H1 (cell line): ENCODE measurements at regions not wholly inside any gene's neighbourhood (a gene's known extent, or its start where the extent isn't known, plus 50 kb on each side); places are given as distances from the start of the nearest gene placed in this dataset.

ENCODE experiments used
- CTCF ChIA-PET: fragments of 300-600 bp; sonication (Branson Sonifier 250); formaldehyde crosslinking; loops from one replicate; lab custom pipeline; 2021; ENCODE audit not compliant: partially characterized antibody; lab: Charles Lee
- POLR2A ChIA-PET: fragments of 300-600 bp; sonication (Branson Sonifier 250); formaldehyde crosslinking; loops from one replicate; lab custom pipeline; 2021; ENCODE audit warnings: inconsistent platforms; ENCODE audit not compliant: partially characterized antibody; lab: Charles Lee
- DNase-seq, 2 experiments: peaks; one replicate each; pipeline versions ENCODE4 v3.0.0 to v3.0.0-alpha.2; 2010 to 2022; ENCODE audit warnings: low spot score in 2 of 2, low read depth in 1 of 2, mixed read lengths in 1 of 2
- FAIRE-seq: peaks from 2 replicates; lab custom pipeline; 2011; peaks lifted over from hg19 to GRCh38; lab: Jason Lieb, UNC
- H2AFZ ChIP-seq: 2 replicates; pipeline ENCODE4 v1.8.1; 2012; ENCODE audit warnings: low read length, inconsistent platforms
- H2AK5ac ChIP-seq: 2 replicates; pipeline ENCODE4 v1.6.1; 2013; ENCODE audit warnings: low read depth, low read length
- H2BK120ac ChIP-seq: replicated peaks from 2 replicates; pipeline ENCODE3; 2013; ENCODE audit warnings: low read depth, low read length, inconsistent platforms
- H2BK12ac ChIP-seq: 2 replicates; pipeline ENCODE4 v1.6.1; 2013; ENCODE audit warnings: low read depth, low read length
- H2BK15ac ChIP-seq: 2 replicates; pipeline ENCODE4 v1.6.1; 2013; ENCODE audit warnings: low read length
- H2BK20ac ChIP-seq: 2 replicates; pipeline ENCODE4 v1.6.1; 2013; ENCODE audit warnings: low read length
- H2BK5ac ChIP-seq: 2 replicates; pipeline ENCODE4 v1.6.1; 2013; ENCODE audit warnings: low read depth, low read length
- H3K14ac ChIP-seq: 2 replicates; pipeline ENCODE4 v1.6.1; 2013; ENCODE audit warnings: inconsistent platforms; ENCODE audit not compliant: insufficient read length
- H3K18ac ChIP-seq: 2 replicates; pipeline ENCODE4 v1.6.1; 2013; ENCODE audit warnings: low read length; ENCODE audit errors: extremely low read depth
- H3K23ac ChIP-seq: 2 replicates; pipeline ENCODE4 v1.6.1; 2013; ENCODE audit warnings: inconsistent platforms; ENCODE audit not compliant: insufficient read length
- H3K23me2 ChIP-seq: 2 replicates; pipeline ENCODE4 v1.6.1; 2013; ENCODE audit warnings: low read depth, low read length
- H3K27ac ChIP-seq: 2 replicates; pipeline ENCODE4 v1.6.1; 2011; ENCODE audit warnings: low read depth, low read length, inconsistent platforms
- H3K27me3 ChIP-seq, 4 experiments: replicated peaks in 1 of 4; 1 replicate in 1 of 4; 2 replicates in 3 of 4; pipeline versions ENCODE4 v1.6.1 to v1.8.1; 2011 to 2013; ENCODE audit warnings: low read length in 3 of 4, mild to moderate bottlenecking in 3 of 4, inconsistent platforms in 2 of 4, mixed read lengths in 2 of 4, moderate library complexity in 1 of 4; ENCODE audit not compliant: control insufficient read depth in 3 of 4, insufficient read depth in 3 of 4; ENCODE audit errors: extremely low read depth in 1 of 4
- H3K36me3 ChIP-seq, 4 experiments: 2 replicates each; pipeline versions ENCODE4 v1.6.1 to v1.8.1; 2011 to 2013; ENCODE audit warnings: mild to moderate bottlenecking in 4 of 4, low read length in 3 of 4, moderate library complexity in 2 of 4, control low read depth in 1 of 4, inconsistent platforms in 1 of 4; ENCODE audit not compliant: insufficient read depth in 4 of 4, control insufficient read depth in 2 of 4
- H3K4ac ChIP-seq: replicated peaks from 2 replicates; pipeline ENCODE3; 2013; ENCODE audit warnings: low read length, low read depth, mixed read lengths, inconsistent platforms; ENCODE audit not compliant: insufficient read length
- H3K4me1 ChIP-seq, 4 experiments: replicated peaks in 1 of 4; 1 replicate in 1 of 4; 2 replicates in 3 of 4; pipeline versions ENCODE4 v1.6.1 to v1.8.1; 2011 to 2013; ENCODE audit warnings: low read length in 3 of 4, inconsistent platforms in 2 of 4, mixed read lengths in 1 of 4; ENCODE audit not compliant: insufficient read depth in 4 of 4, control insufficient read depth in 3 of 4
- H3K4me2 ChIP-seq, 2 experiments: 2 replicates each; pipeline versions ENCODE4 v1.6.1 to v1.8.1; 2011 to 2013; ENCODE audit warnings: low read depth in 2 of 2, low read length in 2 of 2, control low read depth in 1 of 2, inconsistent platforms in 1 of 2, mild to moderate bottlenecking in 1 of 2; ENCODE audit not compliant: insufficient read depth in 1 of 2
- H3K4me3 ChIP-seq, 4 experiments: fragments of 200-600, 300-600 bp in 1 of 4; sonication (generic), shearing (Covaris generic), sonication (Bioruptor Twin) in 1 of 4; 2 replicates each; pipeline versions ENCODE4 v1.5.1 to v1.8.1; 2011 to 2016; ENCODE audit warnings: low read length in 4 of 4, low read depth in 3 of 4, control low read depth in 2 of 4, inconsistent platforms in 2 of 4, mild to moderate bottlenecking in 2 of 4, mixed read lengths in 1 of 4, moderate library complexity in 1 of 4; ENCODE audit not compliant: insufficient read depth in 2 of 4; ENCODE audit errors: extremely low read depth in 1 of 4
- H3K56ac ChIP-seq: replicated peaks from 2 replicates; pipeline ENCODE3; 2013; ENCODE audit warnings: low read depth, mild to moderate bottlenecking, mixed read lengths, low read length, inconsistent platforms; ENCODE audit not compliant: insufficient read length
- H3K79me1 ChIP-seq: 2 replicates; pipeline ENCODE4 v1.6.1; 2013; ENCODE audit warnings: low read depth, low read length, control low read depth
- H3K79me2 ChIP-seq, 2 experiments: 2 replicates each; pipeline versions ENCODE4 v1.6.1 to v1.8.1; 2012 to 2013; ENCODE audit warnings: low read length in 2 of 2, mild to moderate bottlenecking in 2 of 2, inconsistent platforms in 1 of 2; ENCODE audit not compliant: insufficient read depth in 2 of 2, control insufficient read depth in 1 of 2
- H3K9ac ChIP-seq, 4 experiments: replicated peaks in 1 of 4; 1 replicate in 1 of 4; 2 replicates in 3 of 4; pipeline versions ENCODE4 v1.6.1 to v1.8.1; 2011 to 2013; ENCODE audit warnings: low read depth in 3 of 4, low read length in 3 of 4, control low read depth in 2 of 4, mild to moderate bottlenecking in 2 of 4, moderate library complexity in 2 of 4, inconsistent platforms in 1 of 4; ENCODE audit errors: extremely low read depth in 1 of 4
- H3K9me3 ChIP-seq, 2 experiments: 2 replicates each; pipeline versions ENCODE4 v1.6.1 to v1.8.1; 2012 to 2013; ENCODE audit warnings: mild to moderate bottlenecking in 2 of 2, moderate library complexity in 2 of 2, control low read depth in 1 of 2, inconsistent platforms in 1 of 2, low read depth in 1 of 2, low read length in 1 of 2, mixed read lengths in 1 of 2; ENCODE audit not compliant: insufficient read depth in 2 of 2
- H4K20me1 ChIP-seq, 2 experiments: replicated peaks in 1 of 2; 2 replicates each; pipeline versions ENCODE3 to v1.8.1; 2011 to 2013; ENCODE audit warnings: inconsistent platforms in 2 of 2, low read length in 2 of 2, mild to moderate bottlenecking in 1 of 2; ENCODE audit not compliant: insufficient read depth in 2 of 2, control insufficient read depth in 1 of 2
- H4K5ac ChIP-seq: 2 replicates; pipeline ENCODE4 v1.6.1; 2013; ENCODE audit warnings: low read length, low read depth, mixed read lengths, inconsistent platforms; ENCODE audit not compliant: insufficient read length
- H4K8ac ChIP-seq: 2 replicates; pipeline ENCODE4 v1.8.0; 2013; ENCODE audit warnings: mild to moderate bottlenecking, moderate library complexity, low read length, inconsistent platforms; ENCODE audit not compliant: insufficient read depth; ENCODE audit errors: extremely low read depth
- H4K91ac ChIP-seq: replicated peaks from 2 replicates; pipeline ENCODE3; 2013; ENCODE audit warnings: low read length, mixed read lengths, inconsistent platforms; ENCODE audit not compliant: insufficient read length
- CBX5 ChIP-seq: fragments of 300-800, 300-1000 bp; sonication (generic); IDR thresholded peaks from 2 replicates; pipeline ENCODE4 v1.7.1; 2016; ENCODE audit warnings: antibody characterized with exemption, low read length, low read depth

DNA sequence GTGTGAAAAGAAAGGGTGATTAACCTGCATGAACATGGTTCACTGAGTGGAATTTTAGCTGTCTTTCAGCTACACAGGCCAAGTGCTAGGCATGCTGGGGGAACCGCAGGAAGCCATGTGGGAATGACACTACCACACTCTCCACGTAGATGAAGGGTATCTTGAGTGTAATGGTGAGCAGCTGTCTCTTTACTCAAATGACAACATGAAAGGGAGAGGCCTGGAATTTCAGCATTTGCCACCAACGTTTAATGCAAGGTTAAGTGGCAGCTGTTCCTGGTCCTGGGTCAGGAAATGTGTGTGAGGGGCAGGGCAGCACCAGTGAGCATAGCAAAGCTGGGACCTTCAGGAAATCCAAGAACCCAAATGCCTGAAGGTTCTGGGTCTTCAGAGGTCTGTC lies 588.4 kb downstream of the SLC4A3 start (continued):
- TF ChIP-seq CBX5 = no peak
- TF ChIP-seq, all 59 proteins: peak for 0

DNA sequence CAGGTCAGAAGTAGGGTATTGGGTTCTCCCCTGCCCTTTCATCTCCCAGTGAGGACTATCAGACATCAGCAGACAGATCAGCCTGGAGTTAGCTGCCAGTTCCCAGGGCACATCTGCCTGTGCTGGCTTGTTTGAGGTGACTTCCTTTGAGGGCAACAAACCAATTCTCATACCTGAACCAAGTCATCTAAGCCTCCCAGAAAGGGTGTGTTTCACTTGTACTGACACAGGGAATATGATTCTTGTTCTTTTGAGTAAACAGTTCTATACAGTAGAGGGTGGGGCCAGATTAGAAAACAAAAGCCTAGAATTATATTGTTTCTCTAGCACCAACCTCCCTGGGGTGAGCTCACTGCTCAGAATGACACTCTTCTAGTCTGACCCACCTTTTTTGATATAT lies 591.9 kb downstream of the SLC4A3 start:
- POLR2A ChIA-PET = no interaction called here
- no peaks in the 10 kb centered on the region for H3K27me3 ChIP-seq
- no peak overlapping the region for H3K4me3 ChIP-seq
- H3K79me1 ChIP-seq = no peaks in the 10 kb centered on the region
- no peak overlapping the region for H3K27ac ChIP-seq
- FAIRE-seq (no peak), DNase-seq (no peak)
- H3K4me2 ChIP-seq = no peak overlapping the region
- no peaks in the 10 kb centered on the region for H3K23me2 ChIP-seq
- H2AFZ ChIP-seq = no peak overlapping the region
- no peaks in the 10 kb centered on the region for H3K9me3 ChIP-seq
- no peaks in the 10 kb centered on the region for H3K36me3 ChIP-seq
- no peak overlapping the region for H3K9ac ChIP-seq
- no peak overlapping the region for H3K18ac ChIP-seq
- H3K56ac ChIP-seq = no peak overlapping the region
- no peak overlapping the region for H4K8ac ChIP-seq
- H2BK20ac ChIP-seq = no peak overlapping the region
- H2BK120ac ChIP-seq = no peak overlapping the region
- no peak overlapping the region for H3K4ac ChIP-seq
- no peak overlapping the region for H2AK5ac ChIP-seq
- H2BK15ac ChIP-seq = no peak overlapping the region
- H3K23ac ChIP-seq = no peak overlapping the region
- no peak overlapping the region for H3K14ac ChIP-seq
- H3K79me2 ChIP-seq = no peaks in the 10 kb centered on the region
- CTCF ChIA-PET = interaction anchor here (0.9 kb wide), 1 partner anchor 222 kb away, joined by 3 read pairs; no protein-coding TSS in a partner anchor
- no peak overlapping the region for H4K5ac ChIP-seq
- H2BK12ac ChIP-seq = no peak overlapping the region
- peaks cover 0 to 9% (median 0%) of the 10 kb centered on the region in 4 experiments; a peak in 1 of 7 replicates for H3K4me1 ChIP-seq
- H4K91ac ChIP-seq = no peak overlapping the region
- H4K20me1 ChIP-seq = no peaks in the 10 kb centered on the region
- no peak overlapping the region for H2BK5ac ChIP-seq
